GM10248 (cell line): ENCODE measurements at regions not wholly inside any gene's neighbourhood (a gene's known extent, or its start where the extent isn't known, plus 50 kb on each side); places are given as distances from the start of the nearest gene placed in this dataset.
A peak's percentile ranks its signal among the peaks of the same experiment; 100 is the strongest.

Source experiments
- CTCF ChIA-PET: fragments of 300-600 bp; sonication (Branson Sonifier 250); formaldehyde crosslinking; extraction: SDS; loops from one replicate; lab custom pipeline; 2021; ENCODE audit warnings: antibody characterized with exemption; lab: Yijun Ruan, JAX
- POLR2A ChIA-PET: fragments of 350-650 bp; sonication (Branson Sonifier 250); formaldehyde crosslinking; extraction: SDS; loops from one replicate; lab custom pipeline; 2020; ENCODE audit warnings: antibody characterized with exemption; lab: Yijun Ruan, JAX
- DNase-seq: peaks from one replicate; pipeline ENCODE4 v3.0.0; 2012; ENCODE audit errors: extremely low spot score
- TF ChIP-seq, protein P1 (sequence below): IDR thresholded peaks from 2 replicates; pipeline ENCODE4 v1.5.1; 2012; ENCODE audit warnings: mild to moderate bottlenecking, low read depth; ENCODE audit errors: extremely low read depth, missing control alignments, control extremely low read depth

DNA sequence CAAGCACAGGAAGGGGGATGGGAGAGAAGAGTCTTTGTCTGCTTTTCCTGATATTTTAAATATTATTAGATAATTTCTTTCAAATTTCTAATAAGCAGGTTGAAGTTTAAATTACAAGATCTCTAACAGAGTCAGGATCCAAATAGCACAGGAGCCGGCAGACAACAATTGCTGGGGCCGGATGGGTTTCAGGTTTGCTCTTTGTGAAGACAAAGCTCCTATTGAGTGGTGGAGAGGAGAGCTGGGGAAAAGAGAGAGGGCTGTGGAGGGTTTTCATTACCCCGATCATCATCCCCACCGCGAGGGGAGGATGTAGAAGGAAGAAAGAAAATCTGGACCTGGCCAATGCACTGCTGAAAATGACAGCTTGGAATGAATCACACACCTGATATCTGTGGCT lies 197.3 kb downstream of the SOX9 start:
- ChIA-PET CTCF (interaction anchor here (0.8 to 3.7 kb wide), 6 partner anchors 10 to 239 kb away, joined by 3 to 12 read pairs (median 6); no protein-coding TSS in a partner anchor), POLR2A (interaction anchor here (1.4 kb wide), 1 partner anchor 197 kb away, joined by 3 read pairs; the partner anchor contains the start of gene SOX9)
- TF ChIP-seq, protein P1, sequence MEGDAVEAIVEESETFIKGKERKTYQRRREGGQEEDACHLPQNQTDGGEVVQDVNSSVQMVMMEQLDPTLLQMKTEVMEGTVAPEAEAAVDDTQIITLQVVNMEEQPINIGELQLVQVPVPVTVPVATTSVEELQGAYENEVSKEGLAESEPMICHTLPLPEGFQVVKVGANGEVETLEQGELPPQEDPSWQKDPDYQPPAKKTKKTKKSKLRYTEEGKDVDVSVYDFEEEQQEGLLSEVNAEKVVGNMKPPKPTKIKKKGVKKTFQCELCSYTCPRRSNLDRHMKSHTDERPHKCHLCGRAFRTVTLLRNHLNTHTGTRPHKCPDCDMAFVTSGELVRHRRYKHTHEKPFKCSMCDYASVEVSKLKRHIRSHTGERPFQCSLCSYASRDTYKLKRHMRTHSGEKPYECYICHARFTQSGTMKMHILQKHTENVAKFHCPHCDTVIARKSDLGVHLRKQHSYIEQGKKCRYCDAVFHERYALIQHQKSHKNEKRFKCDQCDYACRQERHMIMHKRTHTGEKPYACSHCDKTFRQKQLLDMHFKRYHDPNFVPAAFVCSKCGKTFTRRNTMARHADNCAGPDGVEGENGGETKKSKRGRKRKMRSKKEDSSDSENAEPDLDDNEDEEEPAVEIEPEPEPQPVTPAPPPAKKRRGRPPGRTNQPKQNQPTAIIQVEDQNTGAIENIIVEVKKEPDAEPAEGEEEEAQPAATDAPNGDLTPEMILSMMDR = no peak
- no peak for DNase-seq

DNA sequence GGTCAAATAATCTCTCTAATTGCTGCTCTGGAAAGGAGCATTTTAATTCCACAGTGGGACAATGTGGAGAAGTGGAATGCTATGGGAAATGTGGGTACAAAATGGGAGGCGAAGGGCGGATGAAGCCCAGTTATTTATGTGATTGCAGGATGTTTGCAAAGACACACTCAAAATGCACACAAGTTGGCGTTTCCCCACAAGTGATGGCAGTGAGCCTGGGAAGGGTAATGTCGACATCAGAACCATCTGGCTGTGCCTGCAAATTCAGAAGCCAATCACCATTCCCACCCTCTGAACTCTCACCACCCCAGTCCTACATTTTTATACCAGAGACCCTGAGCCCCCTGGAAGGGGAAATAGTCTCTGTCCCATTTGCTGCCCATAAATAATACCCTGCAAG lies 201.1 kb downstream of the SOX9 start:
- no peak for DNase-seq
- CTCF ChIA-PET = interaction anchor here (1.5 kb wide), 1 partner anchor 44 kb away, joined by 3 read pairs; no protein-coding TSS in a partner anchor
- POLR2A ChIA-PET = no interaction called here
- TF ChIP-seq, protein P1 = no peak

DNA sequence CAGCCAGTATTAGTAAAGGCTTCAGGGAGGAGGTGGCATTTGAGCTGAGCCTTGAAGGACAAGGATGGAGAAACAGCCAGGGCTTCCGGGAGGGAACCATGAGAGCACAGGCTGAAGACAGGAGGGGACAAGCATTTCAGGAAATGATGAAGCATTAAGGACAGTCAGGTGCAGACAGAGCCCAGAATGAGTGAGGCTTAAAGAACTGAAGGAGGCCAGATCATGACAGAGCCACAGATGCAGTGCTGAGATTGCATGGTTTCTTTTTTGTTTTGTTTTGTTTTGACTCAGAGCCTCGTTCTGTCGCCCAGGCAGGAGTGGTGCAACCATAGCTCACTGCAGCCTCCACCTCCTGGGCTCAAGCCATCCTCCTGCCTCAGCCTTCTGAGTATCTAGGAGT lies 211.5 kb downstream of the SOX9 start:
- ChIA-PET CTCF (interaction anchor here (0.9 kb wide), 1 partner anchor 15 kb away, joined by 4 read pairs; no protein-coding TSS in a partner anchor), POLR2A (no interaction called here)
- TF ChIP-seq, protein P1 = no peak
- DNase-seq = peak; percentile 42

DNA sequence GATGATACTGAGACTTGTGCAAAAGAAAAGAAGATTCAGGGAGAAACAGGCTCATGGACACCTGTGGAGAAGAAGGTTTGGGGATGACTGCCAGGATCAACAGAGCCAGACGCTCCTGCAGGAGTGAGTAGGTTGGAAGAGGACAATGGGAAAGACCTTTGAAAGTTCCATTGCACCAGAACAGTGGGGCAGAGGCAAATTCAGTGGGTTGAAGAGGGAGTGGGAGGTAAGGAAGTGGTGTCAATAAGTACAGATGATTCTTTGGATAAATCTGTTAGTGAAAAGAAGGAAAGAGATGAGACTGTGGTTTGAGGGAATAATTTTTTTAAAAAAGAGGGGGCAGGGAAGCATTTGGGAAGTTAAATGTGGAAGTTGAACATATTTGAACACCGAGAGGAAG lies 212.8 kb downstream of the SOX9 start:
- CTCF ChIA-PET = no interaction called here
- no peak for DNase-seq
- TF ChIP-seq, protein P1 = no peak
- POLR2A ChIA-PET = no interaction called here

DNA sequence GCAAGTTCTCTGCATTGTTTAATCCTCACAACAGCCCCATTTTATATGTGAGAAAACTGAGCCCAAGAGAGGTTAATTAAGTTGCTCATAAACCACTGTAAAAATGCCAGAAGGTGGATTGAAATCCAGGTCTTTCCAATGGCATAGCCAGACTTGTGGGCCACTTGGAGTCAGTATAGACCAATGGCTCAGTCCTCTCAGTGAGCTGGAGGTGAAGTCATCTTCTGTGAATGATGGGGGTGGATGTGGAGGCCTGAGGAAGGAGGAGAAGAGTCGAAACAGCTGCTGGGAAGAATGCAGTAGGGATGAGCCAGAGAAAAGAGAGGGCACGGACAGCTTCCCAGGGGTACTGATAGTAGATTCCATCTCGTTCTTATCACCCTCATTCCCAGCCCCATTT lies 213.4 kb downstream of the SOX9 start:
- ChIA-PET CTCF (interaction anchor here (0.9 kb wide), 1 partner anchor 29 kb away, joined by 3 read pairs; no protein-coding TSS in a partner anchor), POLR2A (no interaction called here)
- DNase-seq = no peak
- TF ChIP-seq, protein P1 = no peak

DNA sequence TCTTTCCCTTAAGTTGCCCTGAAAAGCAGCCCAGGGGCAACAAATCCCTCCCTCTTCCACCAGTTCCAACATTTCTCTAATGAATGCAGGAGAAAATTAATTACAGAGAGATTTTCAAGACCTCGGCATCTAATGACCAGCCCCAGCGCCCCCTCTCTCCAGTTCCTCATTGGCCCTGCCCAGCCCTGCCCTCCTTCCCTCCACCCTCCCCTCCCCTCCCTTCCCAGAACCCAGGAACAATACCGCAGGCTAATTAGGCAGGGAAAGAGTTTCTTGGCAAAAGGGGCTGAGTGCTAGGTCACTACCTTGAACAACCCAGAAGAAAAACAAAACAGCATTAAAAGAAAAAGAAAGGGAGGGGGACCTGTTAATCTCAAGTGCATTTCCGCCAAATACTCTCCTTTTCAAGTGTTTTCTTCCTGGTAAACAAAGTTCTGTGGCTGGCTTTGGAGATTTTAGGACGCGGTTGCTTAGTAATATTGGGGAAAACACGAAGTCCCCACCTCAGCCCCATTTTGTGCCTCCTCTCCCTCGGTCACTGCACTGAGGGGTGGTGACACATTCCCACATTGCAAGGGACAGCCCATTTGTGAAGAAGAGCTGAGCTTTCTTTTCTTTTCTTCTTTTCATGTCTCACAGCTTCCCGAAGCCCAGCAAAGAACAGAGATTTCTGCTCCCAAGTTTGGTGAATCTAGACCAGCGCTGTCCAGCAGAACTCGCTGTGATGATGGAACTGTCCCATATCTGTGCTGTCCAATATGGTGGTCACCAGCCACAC lies 215.4 kb downstream of the SOX9 start:
- TF ChIP-seq, protein P1 = no peak
- ChIA-PET CTCF (interaction anchor here (1.5 kb wide), 1 partner anchor 25 kb away, joined by 3 read pairs; no protein-coding TSS in a partner anchor), POLR2A (no interaction called here)
- DNase-seq = no peak
